ENCODE measurements at regions not wholly inside any gene's neighbourhood (a gene's known extent, or its start where the extent isn't known, plus 50 kb on each side); places are given as distances from the start of the nearest gene placed in this dataset.

GRCh38 chr21:41677671-41678015, 89.2 kb downstream of the RIPK4 start:
- Histone ChIP-seq H3K36me3 (ENCODE audit: insufficient read depth) (no peaks in the 10 kb centered on the region), H3K27ac (ENCODE audit: low read depth) (no peak overlapping the region), H3K4me3 (ENCODE audit: low read depth, low read length) (no peak overlapping the region), H3K4me1 (ENCODE audit: insufficient read depth) (no peaks in the 10 kb centered on the region)
- DNase-seq (ENCODE audit: extremely low spot score): no peak
- 72% methylated on average over 8 of the region's 8 CpGs for WGBS

DNA sequence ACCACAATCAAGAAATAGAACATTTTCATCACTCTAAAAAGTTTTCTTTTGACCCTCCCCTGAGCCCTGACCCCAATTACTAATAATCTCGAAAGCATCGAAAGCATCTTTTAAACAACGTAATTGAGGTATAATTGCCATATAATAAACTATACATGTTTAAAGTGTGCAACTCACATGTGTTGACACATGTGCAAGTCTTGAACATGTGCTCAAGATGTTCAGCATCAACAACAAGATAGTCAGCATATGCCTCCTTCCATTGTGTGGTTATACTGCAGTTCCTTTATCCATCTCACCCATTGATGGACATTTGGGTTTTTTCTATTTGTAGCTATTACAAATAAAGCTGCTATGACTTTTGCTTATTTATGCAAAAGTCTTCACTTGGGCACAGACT, 90.7 kb downstream of the RIPK4 start:
- Histone ChIP-seq H3K27ac (ENCODE audit: low read depth) (no peak overlapping the region), H3K4me3 (ENCODE audit: low read depth, low read length) (no peak overlapping the region), H3K4me1 (ENCODE audit: insufficient read depth) (no peaks in the 10 kb centered on the region), H3K36me3 (ENCODE audit: insufficient read depth) (no peaks in the 10 kb centered on the region)
- no peak for DNase-seq (ENCODE audit: extremely low spot score)
- 76% methylated on average over 3 of the region's 3 CpGs for WGBS

DNA sequence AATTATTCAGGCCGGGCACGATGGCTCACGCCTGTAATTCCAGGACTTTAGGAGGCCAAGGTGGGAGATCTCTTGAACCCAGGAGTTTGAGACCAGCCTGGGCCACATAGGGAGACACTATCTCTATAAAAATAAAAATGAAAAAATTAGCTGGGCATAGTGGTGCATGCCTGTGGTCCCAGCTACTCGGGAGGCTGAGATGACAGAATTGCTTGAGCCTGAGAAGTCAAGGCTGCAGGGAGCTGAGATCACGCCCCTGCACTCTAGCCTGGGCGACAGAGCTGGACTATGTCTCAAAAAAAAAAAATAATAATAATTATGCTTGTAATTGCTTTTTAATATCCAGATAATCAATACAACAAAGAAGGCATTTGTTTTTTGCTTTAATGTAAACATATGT, 91.3 kb downstream of the RIPK4 start:
- no peak for DNase-seq (ENCODE audit: extremely low spot score)
- 74% methylated on average over 6 of the region's 6 CpGs for WGBS
- Histone ChIP-seq H3K4me1 (ENCODE audit: insufficient read depth) (no peaks in the 10 kb centered on the region), H3K4me3 (ENCODE audit: low read depth, low read length) (no peak overlapping the region), H3K27ac (ENCODE audit: low read depth) (no peak overlapping the region), H3K36me3 (ENCODE audit: insufficient read depth) (no peaks in the 10 kb centered on the region)

- Histone ChIP-seq H3K4me3 (ENCODE audit: low read depth, low read length) (no peak overlapping the region), H3K4me1 (ENCODE audit: insufficient read depth) (no peaks in the 10 kb centered on the region), H3K27ac (ENCODE audit: low read depth) (no peak overlapping the region), H3K36me3 (ENCODE audit: insufficient read depth) (no peaks in the 10 kb centered on the region)
- WGBS: 87% methylated on average over 6 of the region's 6 CpGs
- DNase-seq (ENCODE audit: extremely low spot score): no peak
Measured at GRCh38 chr21:41674402-41674801, 92.5 kb downstream of the RIPK4 start.

- WGBS: 74% methylated on average over 13 of the region's 13 CpGs
- no peaks in the 10 kb centered on the region for H3K4me1 ChIP-seq (ENCODE audit: insufficient read depth)
- H3K4me3 ChIP-seq (ENCODE audit: low read depth, low read length): no peak overlapping the region
- no peak overlapping the region for H3K27ac ChIP-seq (ENCODE audit: low read depth)
- DNase-seq (ENCODE audit: extremely low spot score): no peak
- no peaks in the 10 kb centered on the region for H3K36me3 ChIP-seq (ENCODE audit: insufficient read depth)
Measured at GRCh38 chr21:41673596-41674335, 93.1 kb downstream of the RIPK4 start.

DNA sequence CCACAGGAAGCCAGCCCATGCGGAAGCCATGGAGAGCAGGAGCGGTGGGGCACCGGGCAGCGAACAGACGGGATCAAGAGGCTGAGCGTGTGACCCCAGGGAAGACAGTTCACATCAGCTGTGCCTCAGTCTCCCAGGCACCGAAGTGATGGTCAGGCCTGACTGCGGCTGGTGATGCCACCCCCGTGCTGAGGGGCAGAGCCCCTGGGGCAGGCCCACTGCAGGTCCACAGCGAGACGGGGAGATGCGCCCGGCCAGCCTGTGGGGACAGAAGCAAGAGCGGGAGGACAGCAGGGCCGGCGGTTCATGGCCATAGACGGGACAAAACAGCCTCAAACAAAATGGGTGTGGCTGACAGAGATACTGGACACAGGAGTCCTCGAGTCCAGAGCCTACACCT, 93.8 kb downstream of the RIPK4 start:
- WGBS: 80% methylated on average over 18 of the region's 18 CpGs
- Histone ChIP-seq H3K4me1 (ENCODE audit: insufficient read depth) (no peaks in the 10 kb centered on the region), H3K36me3 (ENCODE audit: insufficient read depth) (no peaks in the 10 kb centered on the region), H3K4me3 (ENCODE audit: low read depth, low read length) (no peak overlapping the region), H3K27ac (ENCODE audit: low read depth) (no peak overlapping the region)
- no peak for DNase-seq (ENCODE audit: extremely low spot score)

DNA sequence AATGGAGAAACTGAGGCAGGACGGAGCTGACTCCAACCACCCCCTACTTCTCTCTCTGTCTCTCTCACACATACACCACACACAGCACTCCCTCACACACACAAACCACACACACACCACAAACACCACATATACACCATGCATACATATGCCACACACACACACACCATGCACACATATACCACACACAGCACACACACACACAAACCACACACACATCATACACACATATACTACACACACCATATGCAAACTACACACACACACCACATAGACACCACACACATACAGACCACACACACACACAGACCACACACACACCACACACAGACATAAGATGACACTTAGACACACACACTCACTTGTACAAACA, 94.3 kb downstream of the RIPK4 start:
- DNase-seq (ENCODE audit: extremely low spot score): no peak
- WGBS: 75% methylated on average over 1 of the region's 1 CpG
- Histone ChIP-seq H3K4me3 (ENCODE audit: low read depth, low read length) (no peak overlapping the region), H3K27ac (ENCODE audit: low read depth) (no peak overlapping the region), H3K4me1 (ENCODE audit: insufficient read depth) (no peaks in the 10 kb centered on the region), H3K36me3 (ENCODE audit: insufficient read depth) (no peaks in the 10 kb centered on the region)

DNA sequence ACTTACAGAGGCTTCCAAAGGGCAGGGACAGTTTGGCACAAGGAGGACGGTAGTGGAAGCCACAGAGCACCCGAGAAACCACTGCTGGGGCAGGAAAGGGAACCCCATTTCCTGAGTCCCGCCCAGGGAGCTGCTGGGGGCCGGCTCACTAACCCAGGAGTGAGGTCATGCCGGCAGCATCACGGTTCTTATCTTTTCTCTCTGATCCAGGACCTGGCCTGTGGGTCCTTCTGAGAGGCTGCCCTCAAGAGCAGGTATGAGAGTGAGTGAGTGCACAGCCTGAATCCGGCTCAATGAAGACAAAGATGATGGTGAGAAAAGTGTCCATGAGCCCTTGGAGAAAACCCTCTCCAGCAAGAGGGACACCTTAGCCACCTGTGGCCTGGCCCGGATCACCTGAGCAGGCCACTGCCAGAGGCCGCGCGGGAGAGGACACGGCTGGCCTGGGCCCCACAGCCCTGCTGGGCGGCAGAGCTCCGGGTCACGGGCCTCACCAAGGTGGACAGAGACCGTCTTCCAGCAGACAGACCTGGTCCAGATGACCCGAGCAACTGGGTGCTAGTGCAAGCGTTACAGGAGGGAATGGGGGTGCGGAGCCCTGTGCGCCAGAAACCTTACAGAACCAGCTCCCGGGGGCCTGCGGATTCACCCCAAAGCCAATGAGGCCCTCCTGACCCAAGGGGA, 94.9 kb downstream of the RIPK4 start:
- no peak overlapping the region for H3K4me3 ChIP-seq (ENCODE audit: low read depth, low read length)
- H3K27ac ChIP-seq (ENCODE audit: low read depth): no peak overlapping the region
- no peaks in the 10 kb centered on the region for H3K36me3 ChIP-seq (ENCODE audit: insufficient read depth)
- no peak for DNase-seq (ENCODE audit: extremely low spot score)
- 79% methylated on average over 22 of the region's 22 CpGs for WGBS
- no peaks in the 10 kb centered on the region for H3K4me1 ChIP-seq (ENCODE audit: insufficient read depth)

- 79% methylated on average over 4 of the region's 4 CpGs for WGBS
- no peak overlapping the region for H3K27ac ChIP-seq (ENCODE audit: low read depth)
- DNase-seq (ENCODE audit: extremely low spot score): no peak
- no peaks in the 10 kb centered on the region for H3K36me3 ChIP-seq (ENCODE audit: insufficient read depth)
- no peaks in the 10 kb centered on the region for H3K4me1 ChIP-seq (ENCODE audit: insufficient read depth)
- no peak overlapping the region for H3K4me3 ChIP-seq (ENCODE audit: low read depth, low read length)
Measured at GRCh38 chr21:41671212-41671762, 95.6 kb downstream of the RIPK4 start.

GRCh38 chr21:41670056-41670805, 96.6 kb downstream of the RIPK4 start:
- no peak for DNase-seq (ENCODE audit: extremely low spot score)
- WGBS: 91% methylated on average over 28 of the region's 28 CpGs
- no peaks in the 10 kb centered on the region for H3K4me1 ChIP-seq (ENCODE audit: insufficient read depth)
- H3K36me3 ChIP-seq (ENCODE audit: insufficient read depth): no peaks in the 10 kb centered on the region
- H3K27ac ChIP-seq (ENCODE audit: low read depth): no peak overlapping the region
- no peak overlapping the region for H3K4me3 ChIP-seq (ENCODE audit: low read depth, low read length)

DNA sequence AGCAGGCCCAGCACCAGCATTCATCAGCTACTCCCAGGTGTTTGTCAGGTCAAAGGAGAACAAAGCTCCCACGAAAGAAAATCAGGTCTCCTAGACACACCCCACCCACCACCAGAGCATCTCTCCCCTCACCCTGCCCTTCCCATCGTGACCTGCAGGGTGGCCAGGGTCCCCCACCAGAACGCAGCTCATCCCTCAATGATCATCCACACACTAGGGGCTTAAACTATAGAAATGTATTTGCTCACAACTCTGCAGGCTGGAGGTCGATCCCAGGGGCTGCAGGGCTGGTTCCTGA, 97.4 kb downstream of the RIPK4 start:
- no peak for DNase-seq (ENCODE audit: extremely low spot score)
- no peak overlapping the region for H3K27ac ChIP-seq (ENCODE audit: low read depth)
- no peaks in the 10 kb centered on the region for H3K36me3 ChIP-seq (ENCODE audit: insufficient read depth)
- no peak overlapping the region for H3K4me3 ChIP-seq (ENCODE audit: low read depth, low read length)
- H3K4me1 ChIP-seq (ENCODE audit: insufficient read depth): no peaks in the 10 kb centered on the region
- WGBS: 79% methylated on average over 4 of the region's 4 CpGs

GRCh38 chr21:41668686-41669532, 97.9 kb downstream of the RIPK4 start:
- no peaks in the 10 kb centered on the region for H3K4me1 ChIP-seq (ENCODE audit: insufficient read depth)
- DNase-seq (ENCODE audit: extremely low spot score): no peak
- 80% methylated on average over 26 of the region's 26 CpGs for WGBS

DNA sequence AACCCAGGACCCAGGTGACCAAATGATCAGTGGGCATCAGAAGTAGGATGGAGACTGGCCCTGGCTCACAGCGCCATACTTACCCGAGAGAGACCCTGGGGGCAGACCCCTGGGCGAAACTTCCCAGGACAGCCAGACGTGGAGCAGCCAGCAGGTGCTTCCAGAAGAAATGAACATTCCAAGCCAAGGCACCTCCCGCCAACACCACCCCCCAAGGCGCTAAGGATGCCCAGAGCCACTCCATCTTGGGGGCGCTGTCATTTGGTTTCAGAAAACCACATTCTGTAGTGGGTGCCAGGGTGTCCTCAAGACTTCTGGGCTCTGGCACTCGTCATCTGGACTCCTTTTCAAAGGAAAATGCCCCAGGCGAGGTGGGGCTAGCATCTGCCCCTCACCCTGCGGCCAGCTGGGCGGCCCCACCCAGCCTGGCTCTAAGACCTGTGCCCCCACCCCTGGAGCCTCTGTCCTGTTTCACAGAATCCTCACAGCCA, 98.8 kb downstream of the RIPK4 start:
- Histone ChIP-seq H3K4me1 (ENCODE audit: insufficient read depth) (no peaks in the 10 kb centered on the region), H3K4me3 (ENCODE audit: low read depth, low read length) (no peak overlapping the region), H3K36me3 (ENCODE audit: insufficient read depth) (no peaks in the 10 kb centered on the region), H3K27ac (ENCODE audit: low read depth) (no peak overlapping the region)
- 96% methylated on average over 11 of the region's 11 CpGs for WGBS
- no peak for DNase-seq (ENCODE audit: extremely low spot score)

More at GRCh38 chr21:41668686-41669532, 97.9 kb downstream of the RIPK4 start:
- H3K27ac ChIP-seq (ENCODE audit: low read depth): no peak overlapping the region
- no peaks in the 10 kb centered on the region for H3K36me3 ChIP-seq (ENCODE audit: insufficient read depth)
- no peak overlapping the region for H3K4me3 ChIP-seq (ENCODE audit: low read depth, low read length)

All from urinary bladder (tissue), 3 donors.